ENCODE measurements at regions not wholly inside any gene's neighbourhood (a gene's known extent, or its start where the extent isn't known, plus 50 kb on each side); places are given as distances from the start of the nearest gene placed in this dataset.
"Not testable (repeated sequence)": the region's sequence is repeated elsewhere in the genome, so short reads cannot be mapped to it uniquely, and the experiment has no call there.

GRCh38 chr5:8773046-8773615 is 772.7 kb downstream of the SEMA5A start:
- peak; percentile 63 for DNase-seq (ENCODE audit: low read depth)

- no peak for DNase-seq (ENCODE audit: low read depth)
Observed at GRCh38 chr5:8784692-8785091, 761.2 kb downstream of the SEMA5A start.

- DNase-seq (ENCODE audit: low read depth): no peak
Observed at GRCh38 chr5:8788246-8788645, 757.6 kb downstream of the SEMA5A start.

- DNase-seq (ENCODE audit: low read depth): no peak
Observed at GRCh38 chr5:8805653-8806052, 740.2 kb downstream of the SEMA5A start.

GRCh38 chr5:8807636-8808035 is 738.2 kb downstream of the SEMA5A start:
- peak; percentile 48 for DNase-seq (ENCODE audit: low read depth)

GRCh38 chr5:8811581-8811980 is 734.3 kb downstream of the SEMA5A start:
- DNase-seq (ENCODE audit: low read depth): no peak

GRCh38 chr5:8813180-8813579 is 732.7 kb downstream of the SEMA5A start:
- peak; percentile 14 for DNase-seq (ENCODE audit: low read depth)

GRCh38 chr5:8814105-8814504 is 731.8 kb downstream of the SEMA5A start:
- no peak for DNase-seq (ENCODE audit: low read depth)

- no peak for DNase-seq (ENCODE audit: low read depth)
Observed at GRCh38 chr5:8824371-8824770, 721.5 kb downstream of the SEMA5A start.

GRCh38 chr5:8825139-8825757 is 720.6 kb downstream of the SEMA5A start:
- DNase-seq (ENCODE audit: low read depth): peak; percentile 72

- no peak for DNase-seq (ENCODE audit: low read depth)
Observed at GRCh38 chr5:8826508-8826907, 719.4 kb downstream of the SEMA5A start.

GRCh38 chr5:8827696-8828095 is 718.2 kb downstream of the SEMA5A start:
- peak; percentile 29 for DNase-seq (ENCODE audit: low read depth)

- no peak for DNase-seq (ENCODE audit: low read depth)
Observed at GRCh38 chr5:8828596-8829322, 717.1 kb downstream of the SEMA5A start.

- DNase-seq (ENCODE audit: low read depth): peak; percentile 99
Observed at GRCh38 chr5:8829323-8830029, 716.4 kb downstream of the SEMA5A start.

- DNase-seq (ENCODE audit: low read depth): no peak
Observed at GRCh38 chr5:8831251-8831650, 714.6 kb downstream of the SEMA5A start.

GRCh38 chr5:8831854-8832253 is 714.0 kb downstream of the SEMA5A start:
- DNase-seq (ENCODE audit: low read depth): no peak

- DNase-seq (ENCODE audit: low read depth): peak; percentile 40
Observed at GRCh38 chr5:8839361-8840055, 706.4 kb downstream of the SEMA5A start.

- no peak for DNase-seq (ENCODE audit: low read depth)
Observed at GRCh38 chr5:8840237-8840636, 705.6 kb downstream of the SEMA5A start.

GRCh38 chr5:8840746-8841145 is 705.1 kb downstream of the SEMA5A start:
- DNase-seq (ENCODE audit: low read depth): not testable (repeated sequence)

GRCh38 chr5:8842971-8843551 is 702.8 kb downstream of the SEMA5A start:
- DNase-seq (ENCODE audit: low read depth): peak; percentile 79

- peak; percentile 55 for DNase-seq (ENCODE audit: low read depth)
Observed at GRCh38 chr5:8843771-8844170, 702.1 kb downstream of the SEMA5A start.

Data from LHCN-M2 (cell line).